PC-3 (cell line): ENCODE measurements at regions not wholly inside any gene's neighbourhood (a gene's known extent, or its start where the extent isn't known, plus 50 kb on each side); places are given as distances from the start of the nearest gene placed in this dataset.
A peak's percentile ranks its signal among the peaks of the same experiment; 100 is the strongest.

ENCODE experiments used
- ATAC-seq: fragments of 200-7000 bp; cut with Tn5 transposase; 2 replicates; pipeline ENCODE4 v1.9.1; 2020; ENCODE audit warnings: mild to moderate bottlenecking, moderate library complexity
- BruUV-seq: library from RNA; stranded (reverse); fragments of 400-500 nt; replicated peaks from 2 replicates; lab custom pipeline; 2021; lab: Mats Ljungman, UMichigan
- CTCF ChIA-PET: fragments of 300-600 bp; sonication (Branson Sonifier 250); formaldehyde crosslinking; loops from one replicate; lab custom pipeline; 2022; ENCODE audit warnings: antibody characterized with exemption; lab: Charles Lee
- POLR2A ChIA-PET: fragments of 300-600 bp; sonication (Branson Sonifier 250); formaldehyde crosslinking; loops from one replicate; lab custom pipeline; 2022; ENCODE audit warnings: antibody characterized with exemption; ENCODE audit not compliant: unreplicated experiment; lab: Charles Lee
- DNase-seq: peaks from one replicate; pipeline ENCODE4 v3.0.0-alpha.2; 2015
- H2AFZ ChIP-seq: fragments of 300-600 bp; sonication (generic); 2 replicates; pipeline ENCODE4 v1.6.0; 2016; ENCODE audit warnings: antibody characterized with exemption, low read length
- H3F3A ChIP-seq: fragments of 300-600 bp; sonication (generic); one replicate; pipeline ENCODE4 v1.6.0; 2017; ENCODE audit warnings: antibody characterized with exemption, low read length, control low read depth, mild to moderate bottlenecking; ENCODE audit not compliant: unreplicated experiment
- H3K27ac ChIP-seq: fragments of 300-600 bp; sonication (generic); 2 replicates; pipeline ENCODE4 v1.5.1; 2016; ENCODE audit warnings: mild to moderate bottlenecking, low read length
- H3K27me3 ChIP-seq: fragments of 300-600 bp; sonication (generic); 2 replicates; pipeline ENCODE4 v1.6.1; 2016; ENCODE audit warnings: low read length, mixed read lengths
- H3K36me3 ChIP-seq: fragments of 300-600 bp; sonication (generic); 2 replicates; pipeline ENCODE4 v1.6.1; 2016; ENCODE audit warnings: low read depth, mixed run types, low read length, mixed read lengths
- H3K4me1 ChIP-seq: fragments of 300-600 bp; sonication (generic); 2 replicates; pipeline ENCODE4 v1.5.1; 2016; ENCODE audit warnings: low read length; ENCODE audit not compliant: insufficient read depth
- H3K4me2 ChIP-seq: fragments of 300-600 bp; sonication (generic); 2 replicates; pipeline ENCODE4 v1.6.0; 2016; ENCODE audit warnings: low read length
- H3K4me3 ChIP-seq: fragments of 300-600 bp; sonication (generic); 2 replicates; pipeline ENCODE4 v1.5.1; 2016; ENCODE audit warnings: mild to moderate bottlenecking, low read length, mixed read lengths
- H3K79me2 ChIP-seq: fragments of 300-600 bp; sonication (generic); 2 replicates; pipeline ENCODE4 v1.6.1; 2017; ENCODE audit warnings: low read length, mixed read lengths
- H3K9ac ChIP-seq: fragments of 300-600 bp; sonication (generic); 2 replicates; pipeline ENCODE4 v1.6.0; 2016; ENCODE audit warnings: mild to moderate bottlenecking, low read length
- H3K9me2 ChIP-seq: fragments of 300-600 bp; sonication (generic); replicated peaks from 2 replicates; pipeline ENCODE4 v1.6.1; 2016; ENCODE audit warnings: mixed run types, low read length, mixed read lengths
- H3K9me3 ChIP-seq: fragments of 300-600 bp; sonication (generic); 2 replicates; pipeline ENCODE4 v1.6.1; 2016; ENCODE audit warnings: low read length, mixed read lengths
- H4K20me1 ChIP-seq: fragments of 300-600 bp; sonication (generic); 2 replicates; pipeline ENCODE4 v1.6.1; 2016; ENCODE audit warnings: low read length, mixed read lengths
- CTCF ChIP-seq: fragments of 300-600 bp; sonication (generic); conservative IDR thresholded peaks from 2 replicates; pipeline ENCODE4 v1.5.1; 2017; ENCODE audit warnings: antibody characterized with exemption, low read depth, mild to moderate bottlenecking, low read length
- EZH2 ChIP-seq: fragments of 300-600 bp; sonication (generic); IDR thresholded peaks from one replicate; pipeline ENCODE4 v1.6.1; 2017; ENCODE audit warnings: antibody characterized with exemption, mild to moderate bottlenecking, low read length; ENCODE audit not compliant: unreplicated experiment
- EZH2phosphoT487 ChIP-seq: fragments of 300-600 bp; sonication (generic); IDR thresholded peaks from 2 replicates; pipeline ENCODE4 v1.6.1; 2018; ENCODE audit warnings: mild to moderate bottlenecking, antibody characterized with exemption, low read length, borderline replicate concordance
- intact Hi-C: fragments of 100-400 bp; cut with micrococcal nuclease; formaldehyde crosslinking; loops from 2 replicates; pipeline ENCODE4 v1.9.0; 2023

GRCh38 chr11:115613986-115614632, 109.9 kb upstream of the CADM1 start:
- CTCF ChIA-PET: no interaction called here

DNA sequence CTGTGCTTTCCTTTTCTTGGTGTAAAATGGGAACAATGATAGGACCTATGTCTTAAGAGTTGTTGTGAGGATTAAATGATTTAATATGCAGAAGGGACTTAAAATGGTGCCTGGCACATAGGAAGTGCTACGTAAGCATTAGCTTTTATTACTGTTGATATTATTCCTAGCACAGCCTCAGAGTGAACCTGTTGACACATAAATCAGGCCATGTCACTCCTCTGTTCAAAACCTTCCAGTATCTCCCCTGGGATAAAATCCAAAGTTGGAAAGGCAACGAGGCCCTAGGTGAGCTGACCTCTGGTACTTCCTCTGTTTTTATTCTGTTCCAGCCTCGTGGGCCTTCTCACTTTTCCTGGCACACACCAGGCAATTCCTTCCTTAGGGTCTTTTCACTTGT, 108.8 kb upstream of the CADM1 start:
- no peak overlapping the region for H3K4me3 ChIP-seq
- 0 out of 2 replicates have a peak, but pooled peaks cover 21% of the 10 kb centered on the region for H3K9me3 ChIP-seq
- TF ChIP-seq CTCF (no peak), EZH2phosphoT487 (no peak), EZH2 (no peak)
- H2AFZ ChIP-seq: no peak overlapping the region
- H3K9ac ChIP-seq: no peak overlapping the region
- no peak overlapping the region for H3K4me2 ChIP-seq
- CTCF ChIA-PET: no interaction called here
- no TSS peak for BruUV-seq
- no peaks in the 10 kb centered on the region for H3K79me2 ChIP-seq
- no peaks in the 10 kb centered on the region for H3K36me3 ChIP-seq
- no peak for DNase-seq
- no peak for ATAC-seq
- H3K27ac ChIP-seq: no peak overlapping the region
- POLR2A ChIA-PET: no interaction called here
- no peaks in the 10 kb centered on the region for H3K27me3 ChIP-seq
- H3F3A ChIP-seq: no peaks in the 10 kb centered on the region
- H3K4me1 ChIP-seq: no peaks in the 10 kb centered on the region
- intact Hi-C loops: no loop called here
- H4K20me1 ChIP-seq: no peaks in the 10 kb centered on the region
- no peaks in the 10 kb centered on the region for H3K9me2 ChIP-seq

More at GRCh38 chr11:115613986-115614632, 109.9 kb upstream of the CADM1 start:
- intact Hi-C loops: no loop called here
- H3K4me1 ChIP-seq: no peaks in the 10 kb centered on the region
- no peaks in the 10 kb centered on the region for H3K36me3 ChIP-seq
- H3K4me3 ChIP-seq: no peak overlapping the region
- no peaks in the 10 kb centered on the region for H3K79me2 ChIP-seq
- no TSS peak for BruUV-seq
- H4K20me1 ChIP-seq: no peaks in the 10 kb centered on the region
- no peaks in the 10 kb centered on the region for H3F3A ChIP-seq
- H2AFZ ChIP-seq: no peak overlapping the region
- POLR2A ChIA-PET: no interaction called here
- DNase-seq: peak; percentile 12
- H3K27me3 ChIP-seq: no peaks in the 10 kb centered on the region
- no peaks in the 10 kb centered on the region for H3K9me2 ChIP-seq
- no peak for ATAC-seq
- TF ChIP-seq EZH2 (no peak), CTCF (no peak), EZH2phosphoT487 (no peak)
- no peak overlapping the region for H3K27ac ChIP-seq
- no peak overlapping the region for H3K9ac ChIP-seq
- 0 out of 2 replicates have a peak, but pooled peaks cover 26% of the 10 kb centered on the region for H3K9me3 ChIP-seq
- H3K4me2 ChIP-seq: no peak overlapping the region

GRCh38 chr11:115612046-115612730, 108.0 kb upstream of the CADM1 start:
- Histone ChIP-seq H4K20me1 (no peaks in the 10 kb centered on the region), H3K9ac (no peak overlapping the region), H3K79me2 (no peaks in the 10 kb centered on the region), H3K4me1 (no peaks in the 10 kb centered on the region), H3K27ac (no peak overlapping the region), H2AFZ (no peak overlapping the region), H3F3A (no peaks in the 10 kb centered on the region), H3K9me2 (no peaks in the 10 kb centered on the region), H3K36me3 (no peaks in the 10 kb centered on the region), H3K4me3 (no peak overlapping the region), H3K9me3 (0 out of 2 replicates have a peak, but pooled peaks cover 19% of the 10 kb centered on the region), H3K27me3 (no peaks in the 10 kb centered on the region), H3K4me2 (no peak overlapping the region)
- no peak for DNase-seq
- no TSS peak for BruUV-seq
- POLR2A ChIA-PET: no interaction called here
- intact Hi-C loops: no loop called here
- no peak for TF ChIP-seq EZH2
- ATAC-seq: no peak
- CTCF ChIA-PET: no interaction called here
